H9 (cell line): ENCODE measurements at regions not wholly inside any gene's neighbourhood (a gene's known extent, or its start where the extent isn't known, plus 50 kb on each side); places are given as distances from the start of the nearest gene placed in this dataset.

Experiments
- DNase-seq: peaks from one replicate; pipeline ENCODE4 v3.0.0-alpha.2; 2017
- H2AFZ ChIP-seq: one replicate; pipeline ENCODE4 v1.6.1; 2013; ENCODE audit warnings: mild to moderate bottlenecking, low read length, control low read depth, moderate library complexity
- H2AK5ac ChIP-seq: 2 replicates; pipeline ENCODE4 v1.6.1; 2013; ENCODE audit warnings: low read length, control low read depth, mixed read lengths; ENCODE audit not compliant: insufficient read length
- H2BK120ac ChIP-seq: one replicate; pipeline ENCODE4 v1.6.1; 2013; ENCODE audit warnings: low read depth, mild to moderate bottlenecking, low read length, control low read depth, inconsistent platforms; ENCODE audit not compliant: poor library complexity, severe bottlenecking
- H2BK12ac ChIP-seq: 2 replicates; pipeline ENCODE4 v1.6.1; 2013; ENCODE audit warnings: low read length, control low read depth, mixed read lengths, low read depth; ENCODE audit not compliant: insufficient read length
- H2BK15ac ChIP-seq: 2 replicates; pipeline ENCODE4 v1.6.1; 2013; ENCODE audit warnings: low read depth, low read length, control low read depth
- H2BK20ac ChIP-seq: one replicate; pipeline ENCODE4 v1.6.1; 2013; ENCODE audit warnings: low read depth, mild to moderate bottlenecking, low read length, control low read depth, inconsistent platforms; ENCODE audit not compliant: poor library complexity, severe bottlenecking
- H2BK5ac ChIP-seq: 2 replicates; pipeline ENCODE4 v1.6.1; 2013; ENCODE audit warnings: low read length, control low read depth, mixed read lengths; ENCODE audit not compliant: insufficient read length
- H3K14ac ChIP-seq: 2 replicates; pipeline ENCODE4 v1.6.1; 2013; ENCODE audit warnings: low read length, control low read depth; ENCODE audit not compliant: insufficient read depth
- H3K18ac ChIP-seq: 2 replicates; pipeline ENCODE4 v1.6.1; 2013; ENCODE audit warnings: low read depth, mild to moderate bottlenecking, mixed read lengths, low read length, control low read depth; ENCODE audit not compliant: insufficient read length
- H3K23ac ChIP-seq: 2 replicates; pipeline ENCODE4 v1.6.1; 2013; ENCODE audit warnings: low read length, control low read depth, mixed read lengths, low read depth; ENCODE audit not compliant: insufficient read length
- H3K23me2 ChIP-seq: 2 replicates; pipeline ENCODE4 v1.6.1; 2013; ENCODE audit warnings: low read depth, mild to moderate bottlenecking, mixed read lengths, low read length, control low read depth; ENCODE audit not compliant: insufficient read length, poor library complexity, severe bottlenecking
- H3K27ac ChIP-seq: 2 replicates; pipeline ENCODE4 v1.5.1; 2013; ENCODE audit warnings: low read length, control low read depth, mixed read lengths, low read depth; ENCODE audit not compliant: insufficient read length
- H3K27me3 ChIP-seq: 2 replicates; pipeline ENCODE4 v1.6.1; 2013; ENCODE audit warnings: low read length, control low read depth, inconsistent platforms; ENCODE audit not compliant: insufficient read depth
- H3K4ac ChIP-seq: 2 replicates; pipeline ENCODE4 v1.6.1; 2013; ENCODE audit warnings: low read depth, mild to moderate bottlenecking, control low read depth, inconsistent platforms, low read length, moderate library complexity
- H3K4me1 ChIP-seq: 2 replicates; pipeline ENCODE4 v1.6.1; 2013; ENCODE audit warnings: low read length, control low read depth, inconsistent platforms; ENCODE audit not compliant: insufficient read depth
- H3K4me2 ChIP-seq: 2 replicates; pipeline ENCODE4 v1.6.1; 2013; ENCODE audit warnings: low read length, control low read depth, mixed read lengths; ENCODE audit not compliant: insufficient read length, insufficient read depth
- H3K56ac ChIP-seq: 2 replicates; pipeline ENCODE4 v1.6.1; 2013; ENCODE audit warnings: low read depth, mild to moderate bottlenecking, mixed read lengths, low read length, control low read depth; ENCODE audit not compliant: insufficient read length
- H3K79me1 ChIP-seq: 2 replicates; pipeline ENCODE4 v1.6.1; 2013; ENCODE audit warnings: low read depth, mild to moderate bottlenecking, moderate library complexity, low read length, control low read depth, inconsistent platforms; ENCODE audit not compliant: insufficient read depth, poor library complexity, severe bottlenecking
- H3K79me2 ChIP-seq: 2 replicates; pipeline ENCODE4 v1.6.1; 2013; ENCODE audit warnings: low read length, control low read depth, inconsistent platforms; ENCODE audit not compliant: insufficient read depth
- H3K9ac ChIP-seq: 2 replicates; pipeline ENCODE4 v1.6.1; 2013; ENCODE audit warnings: low read length, control low read depth, mixed read lengths; ENCODE audit not compliant: insufficient read length; ENCODE audit errors: extremely low read depth
- H3K9me3 ChIP-seq: one replicate; pipeline ENCODE4 v1.6.1; 2013; ENCODE audit warnings: low read depth, low read length, inconsistent platforms; ENCODE audit not compliant: control insufficient read depth
- H3T11ph ChIP-seq: one replicate; pipeline ENCODE4 v1.6.1; 2013; ENCODE audit warnings: mild to moderate bottlenecking, low read length, control low read depth, inconsistent platforms
- H4K20me1 ChIP-seq: one replicate; pipeline ENCODE4 v1.6.1; 2013; ENCODE audit not compliant: control insufficient read depth, insufficient read length, insufficient read depth
- H4K5ac ChIP-seq: 2 replicates; pipeline ENCODE4 v1.6.1; 2013; ENCODE audit warnings: low read depth, mild to moderate bottlenecking, mixed read lengths, low read length, control low read depth; ENCODE audit not compliant: insufficient read length
- H4K8ac ChIP-seq: replicated peaks from 2 replicates; pipeline ENCODE4 v1.6.1; 2013; ENCODE audit warnings: low read length, control low read depth, mixed read lengths, low read depth; ENCODE audit not compliant: insufficient read length
- H4K91ac ChIP-seq: 2 replicates; pipeline ENCODE4 v1.6.1; 2013; ENCODE audit warnings: low read depth, mild to moderate bottlenecking, moderate library complexity, mixed read lengths, low read length, control low read depth; ENCODE audit not compliant: insufficient read length
- H3K27ac Mint-ChIP-seq, 3 experiments: 2 replicates in 2 of 3; 3 replicates in 1 of 3; pipeline ENCODE4 v1.8.0; 2020 to 2021; ENCODE audit warnings: mixed read lengths in 3 of 3, mild to moderate bottlenecking in 1 of 3, moderate library complexity in 1 of 3
- H3K27me3 Mint-ChIP-seq: 2 replicates; pipeline ENCODE4 v1.8.0; 2021; ENCODE audit warnings: low read depth, mild to moderate bottlenecking, moderate library complexity, mixed read lengths
- H3K36me3 Mint-ChIP-seq, 3 experiments: 2 replicates in 2 of 3; 3 replicates in 1 of 3; pipeline ENCODE4 v1.8.0; 2020 to 2021; ENCODE audit warnings: low read depth in 3 of 3, mixed read lengths in 3 of 3; ENCODE audit not compliant: insufficient read depth in 1 of 3
- H3K4me1 Mint-ChIP-seq, 2 experiments: 2 replicates each; pipeline ENCODE4 v1.8.0; 2020; ENCODE audit warnings: mixed read lengths in 2 of 2
- H3K4me3 Mint-ChIP-seq, 2 experiments: 2 replicates in 1 of 2; 3 replicates in 1 of 2; pipeline ENCODE4 v1.8.0; 2020 to 2021; ENCODE audit warnings: mild to moderate bottlenecking in 2 of 2, mixed read lengths in 2 of 2, moderate library complexity in 1 of 2
- H3K9me3 Mint-ChIP-seq, 2 experiments: 2 replicates in 1 of 2; 3 replicates in 1 of 2; pipeline ENCODE4 v1.8.0; 2020; ENCODE audit warnings: mild to moderate bottlenecking in 2 of 2, mixed read lengths in 2 of 2, moderate library complexity in 1 of 2
- WGBS: extraction: QIAGEN DNeasy Blood & Tissue Kit; methylation state at CpG from one replicate; pipeline ENCODE4 v1.1.7; 2013; ENCODE audit warnings: missing lambda C conversion rate, low lambda C conversion rate, mixed read lengths; ENCODE audit not compliant: insufficient read length; ENCODE audit errors: extremely low coverage; 5-methylcytosine and 5-hydroxymethylcytosine counted together
- TF ChIP-seq, protein P1 (sequence below): fragments of 200-600 bp; sonication (generic); conservative IDR thresholded peaks from 3 replicates; pipeline ENCODE4 v1.8.0; 2021; ENCODE audit warnings: antibody characterized with exemption, mild to moderate bottlenecking

DNA sequence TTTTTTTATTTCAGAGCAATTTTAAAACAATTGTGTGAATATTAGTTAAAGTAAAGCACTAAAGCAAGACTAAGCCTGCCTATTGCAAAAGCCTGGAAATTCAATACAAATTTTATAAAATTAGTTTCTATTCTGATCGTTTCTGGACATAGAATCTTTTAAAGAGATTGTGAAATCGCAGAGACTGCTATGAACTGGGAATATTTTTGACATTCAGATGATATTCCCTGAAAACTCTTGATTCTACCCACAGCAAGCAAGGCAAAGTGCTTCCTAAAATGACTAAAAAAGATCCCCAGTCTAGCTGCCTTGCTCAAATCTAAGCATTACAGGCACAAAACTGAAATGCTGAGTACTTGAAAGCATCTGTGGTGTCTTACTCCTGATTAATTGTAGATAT lies 187.6 kb upstream of the CEP162 start:
- Mint-ChIP-seq H3K36me3 (no peaks in the 10 kb centered on the region), H3K27ac (no peak overlapping the region), H3K4me3 (no peak overlapping the region), H3K4me1 (peaks cover 3% of the 10 kb centered on the region in 2 experiments; a peak in 3 of 4 replicates), H3K9me3 (no peaks in the 10 kb centered on the region), H3K27me3 (peaks cover 2% of the 10 kb centered on the region; the same call in 1 of the 2 replicates)
- no peak overlapping the region for H2BK120ac ChIP-seq
- H3K23me2 ChIP-seq = no peaks in the 10 kb centered on the region
- WGBS = no CpG with 5 or more reads among the region's 2 CpGs
- H3T11ph ChIP-seq = no peak overlapping the region
- no peak overlapping the region for H3K56ac ChIP-seq
- DNase-seq = no peak
- H2AK5ac ChIP-seq = no peak overlapping the region
- no peaks in the 10 kb centered on the region for H3K9me3 ChIP-seq
- H2BK12ac ChIP-seq = no peak overlapping the region
- H3K4me2 ChIP-seq = no peak overlapping the region
- H3K18ac ChIP-seq = no peak overlapping the region
- H2BK5ac ChIP-seq = no peak overlapping the region
- no peak overlapping the region for H2BK20ac ChIP-seq
- H3K14ac ChIP-seq = no peak overlapping the region
- H3K4ac ChIP-seq = no peak overlapping the region
- no peak overlapping the region for H2AFZ ChIP-seq
- H4K5ac ChIP-seq = no peak overlapping the region
- H3K79me2 ChIP-seq = no peaks in the 10 kb centered on the region
- H3K23ac ChIP-seq = no peak overlapping the region
- no peak overlapping the region for H3K27ac ChIP-seq
- no peak overlapping the region for H4K91ac ChIP-seq
- H3K9ac ChIP-seq = no peak overlapping the region
- H3K79me1 ChIP-seq = no peaks in the 10 kb centered on the region
- H3K27me3 ChIP-seq = no peaks in the 10 kb centered on the region
- no peak overlapping the region for H2BK15ac ChIP-seq
- no peaks in the 10 kb centered on the region for H4K20me1 ChIP-seq
- H3K4me1 ChIP-seq = no peaks in the 10 kb centered on the region
- TF ChIP-seq, protein P1, sequence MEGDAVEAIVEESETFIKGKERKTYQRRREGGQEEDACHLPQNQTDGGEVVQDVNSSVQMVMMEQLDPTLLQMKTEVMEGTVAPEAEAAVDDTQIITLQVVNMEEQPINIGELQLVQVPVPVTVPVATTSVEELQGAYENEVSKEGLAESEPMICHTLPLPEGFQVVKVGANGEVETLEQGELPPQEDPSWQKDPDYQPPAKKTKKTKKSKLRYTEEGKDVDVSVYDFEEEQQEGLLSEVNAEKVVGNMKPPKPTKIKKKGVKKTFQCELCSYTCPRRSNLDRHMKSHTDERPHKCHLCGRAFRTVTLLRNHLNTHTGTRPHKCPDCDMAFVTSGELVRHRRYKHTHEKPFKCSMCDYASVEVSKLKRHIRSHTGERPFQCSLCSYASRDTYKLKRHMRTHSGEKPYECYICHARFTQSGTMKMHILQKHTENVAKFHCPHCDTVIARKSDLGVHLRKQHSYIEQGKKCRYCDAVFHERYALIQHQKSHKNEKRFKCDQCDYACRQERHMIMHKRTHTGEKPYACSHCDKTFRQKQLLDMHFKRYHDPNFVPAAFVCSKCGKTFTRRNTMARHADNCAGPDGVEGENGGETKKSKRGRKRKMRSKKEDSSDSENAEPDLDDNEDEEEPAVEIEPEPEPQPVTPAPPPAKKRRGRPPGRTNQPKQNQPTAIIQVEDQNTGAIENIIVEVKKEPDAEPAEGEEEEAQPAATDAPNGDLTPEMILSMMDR = no peak
- H4K8ac ChIP-seq = no peak overlapping the region
